ENCODE measurements at regions not wholly inside any gene's neighbourhood (a gene's known extent, or its start where the extent isn't known, plus 50 kb on each side); places are given as distances from the start of the nearest gene placed in this dataset.

DNA sequence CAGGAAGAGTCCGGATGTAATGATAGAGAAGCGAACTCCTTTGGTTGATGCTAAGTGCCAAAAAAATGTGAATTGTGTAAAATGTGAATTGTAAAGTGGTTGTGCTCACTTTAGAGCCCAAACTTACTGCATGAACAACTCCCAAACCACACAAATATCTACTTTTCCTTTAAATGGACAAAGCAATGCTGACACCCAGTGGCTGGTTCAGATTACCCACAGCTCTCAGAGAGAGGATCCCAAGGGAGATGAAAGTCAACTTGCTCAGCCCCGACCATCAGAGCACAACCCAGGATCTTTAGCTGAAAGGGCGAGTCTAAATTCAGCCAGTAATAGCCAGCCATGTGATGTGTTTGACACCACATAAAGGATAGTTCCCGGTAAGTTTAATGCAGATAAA is 133.7 kb downstream of the NMUR2 start:
- TF ChIP-seq, protein P1, sequence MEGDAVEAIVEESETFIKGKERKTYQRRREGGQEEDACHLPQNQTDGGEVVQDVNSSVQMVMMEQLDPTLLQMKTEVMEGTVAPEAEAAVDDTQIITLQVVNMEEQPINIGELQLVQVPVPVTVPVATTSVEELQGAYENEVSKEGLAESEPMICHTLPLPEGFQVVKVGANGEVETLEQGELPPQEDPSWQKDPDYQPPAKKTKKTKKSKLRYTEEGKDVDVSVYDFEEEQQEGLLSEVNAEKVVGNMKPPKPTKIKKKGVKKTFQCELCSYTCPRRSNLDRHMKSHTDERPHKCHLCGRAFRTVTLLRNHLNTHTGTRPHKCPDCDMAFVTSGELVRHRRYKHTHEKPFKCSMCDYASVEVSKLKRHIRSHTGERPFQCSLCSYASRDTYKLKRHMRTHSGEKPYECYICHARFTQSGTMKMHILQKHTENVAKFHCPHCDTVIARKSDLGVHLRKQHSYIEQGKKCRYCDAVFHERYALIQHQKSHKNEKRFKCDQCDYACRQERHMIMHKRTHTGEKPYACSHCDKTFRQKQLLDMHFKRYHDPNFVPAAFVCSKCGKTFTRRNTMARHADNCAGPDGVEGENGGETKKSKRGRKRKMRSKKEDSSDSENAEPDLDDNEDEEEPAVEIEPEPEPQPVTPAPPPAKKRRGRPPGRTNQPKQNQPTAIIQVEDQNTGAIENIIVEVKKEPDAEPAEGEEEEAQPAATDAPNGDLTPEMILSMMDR (IDR thresholded peaks at IDR 0.05) = no peak
- no peak for ATAC-seq
- no peak for DNase-seq
- no peaks in the 10 kb centered on the region for H3K36me3 ChIP-seq (ENCODE audit: low read depth)
- no peaks in the 10 kb centered on the region for H3K9me3 ChIP-seq
- no peaks in the 10 kb centered on the region for H3K4me1 ChIP-seq (ENCODE audit: low read depth)
- H3K4me3 ChIP-seq = no peak overlapping the region
- intact Hi-C loops (cut with DNase I, micrococcal nuclease) = no loop called here

DNA sequence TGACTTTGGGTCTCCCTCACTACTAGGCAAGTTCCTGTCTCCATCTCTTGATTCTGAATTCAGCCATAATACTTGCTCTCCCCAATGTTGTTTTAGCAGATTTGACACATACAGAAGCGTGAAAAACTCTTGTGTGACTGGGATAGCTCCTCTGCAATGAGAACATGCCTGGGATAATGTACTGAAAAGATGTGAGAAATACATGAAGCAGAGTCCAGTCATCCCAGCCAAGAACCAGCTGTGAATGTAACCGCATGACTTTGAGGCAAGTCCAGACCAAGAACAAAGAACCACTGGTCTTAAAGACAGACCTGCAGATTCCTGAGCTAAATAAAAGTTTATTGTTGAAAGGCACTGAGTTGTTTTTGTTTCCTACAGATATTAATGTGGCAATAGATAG is 135.0 kb downstream of the NMUR2 start:
- DNase-seq = no peak
- Histone ChIP-seq H3K36me3 (ENCODE audit: low read depth) (no peaks in the 10 kb centered on the region), H3K4me1 (ENCODE audit: low read depth) (no peaks in the 10 kb centered on the region), H3K9me3 (no peaks in the 10 kb centered on the region), H3K4me3 (no peak overlapping the region)
- no peak for ATAC-seq
- TF ChIP-seq, protein P1 (IDR thresholded peaks at IDR 0.05) = no peak
- intact Hi-C loops (cut with DNase I, micrococcal nuclease) = no loop called here

DNA sequence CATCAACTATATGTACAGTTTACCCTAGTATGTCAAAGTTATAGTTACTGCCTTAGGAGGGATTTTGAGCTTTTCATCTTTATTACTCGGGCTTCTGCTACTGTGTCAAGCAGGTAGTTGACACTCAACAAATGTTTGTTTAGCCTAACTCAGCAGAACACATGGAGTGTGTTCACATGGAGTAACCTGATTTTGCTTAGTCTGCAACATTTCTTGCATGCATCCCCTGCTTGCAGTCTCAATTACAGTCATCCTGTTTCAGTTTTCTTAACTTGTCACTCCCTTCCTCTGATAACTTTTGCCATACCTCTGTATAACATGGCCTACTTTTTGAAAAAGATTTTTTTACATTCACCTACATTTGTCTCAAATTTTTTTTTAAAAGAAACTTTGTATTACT is 135.5 kb downstream of the NMUR2 start:
- Histone ChIP-seq H3K9me3 (no peaks in the 10 kb centered on the region), H3K4me3 (no peak overlapping the region), H3K36me3 (ENCODE audit: low read depth) (no peaks in the 10 kb centered on the region), H3K4me1 (ENCODE audit: low read depth) (no peaks in the 10 kb centered on the region)
- intact Hi-C loops (cut with DNase I, micrococcal nuclease) = no loop called here
- DNase-seq (no peak), ATAC-seq (no peak)
- TF ChIP-seq, protein P1 (IDR thresholded peaks at IDR 0.05) = no peak

DNA sequence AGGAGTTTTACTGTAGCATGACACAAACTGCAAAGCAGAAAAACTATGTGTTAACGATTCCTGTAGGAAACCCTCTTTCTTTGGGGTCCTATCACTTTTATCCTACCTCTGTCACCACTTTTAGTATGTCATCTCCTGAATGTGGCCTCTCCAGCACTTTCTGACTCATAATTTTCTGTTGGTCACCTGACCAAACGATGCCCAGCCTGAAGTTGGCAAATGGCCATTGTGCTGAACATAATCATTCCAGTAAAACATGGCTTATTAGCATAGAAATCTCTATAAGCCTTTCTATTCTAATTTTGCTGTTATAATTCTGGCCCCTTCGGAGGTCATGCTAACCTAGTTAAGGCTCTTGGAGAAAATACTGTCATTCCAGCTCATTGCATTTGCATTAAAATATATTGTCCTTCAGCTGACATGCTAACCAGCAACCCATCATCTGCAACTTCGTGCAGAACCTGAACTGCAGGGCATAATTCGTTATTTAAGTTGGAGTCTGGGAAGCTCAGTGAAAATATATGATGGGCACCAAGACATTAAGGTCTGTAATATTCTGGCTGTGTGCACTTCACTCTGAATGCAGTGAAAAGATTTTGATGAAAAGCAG is 140.3 kb downstream of the NMUR2 start:
- no peak for DNase-seq
- H3K4me3 ChIP-seq = no peak overlapping the region
- no peaks in the 10 kb centered on the region for H3K36me3 ChIP-seq (ENCODE audit: low read depth)
- ATAC-seq = no peak
- intact Hi-C loops (cut with DNase I, micrococcal nuclease) = no loop called here
- TF ChIP-seq, protein P1 (IDR thresholded peaks at IDR 0.05) = no peak
- H3K9me3 ChIP-seq = no peaks in the 10 kb centered on the region
- H3K4me1 ChIP-seq (ENCODE audit: low read depth) = no peaks in the 10 kb centered on the region

DNA sequence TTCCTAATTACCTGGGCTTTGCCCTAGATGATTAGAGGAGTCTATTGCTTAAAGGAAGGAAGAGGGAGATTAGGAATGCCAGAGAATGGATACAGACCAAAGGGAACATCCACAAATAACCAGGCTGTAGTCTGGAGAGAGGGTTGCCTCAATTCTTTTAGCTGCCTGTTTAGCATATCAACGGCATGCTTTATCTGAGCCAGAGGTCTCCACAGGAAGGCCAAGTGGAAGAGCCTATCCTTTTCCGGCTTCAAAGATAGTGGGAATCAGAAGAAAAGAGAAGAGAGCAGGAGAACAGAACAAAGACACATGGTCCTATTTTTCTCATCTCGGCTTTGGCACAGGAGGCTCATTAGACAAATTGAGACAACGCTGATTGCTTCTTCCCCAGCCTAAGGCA is 142.4 kb downstream of the NMUR2 start:
- no peak for DNase-seq
- H3K36me3 ChIP-seq (ENCODE audit: low read depth) = no peaks in the 10 kb centered on the region
- TF ChIP-seq, protein P1 (IDR thresholded peaks at IDR 0.05) = no peak
- no peak for ATAC-seq
- H3K4me1 ChIP-seq (ENCODE audit: low read depth) = no peaks in the 10 kb centered on the region
- no peak overlapping the region for H3K4me3 ChIP-seq
- no peaks in the 10 kb centered on the region for H3K9me3 ChIP-seq
- intact Hi-C loops (cut with DNase I, micrococcal nuclease) = no loop called here

DNA sequence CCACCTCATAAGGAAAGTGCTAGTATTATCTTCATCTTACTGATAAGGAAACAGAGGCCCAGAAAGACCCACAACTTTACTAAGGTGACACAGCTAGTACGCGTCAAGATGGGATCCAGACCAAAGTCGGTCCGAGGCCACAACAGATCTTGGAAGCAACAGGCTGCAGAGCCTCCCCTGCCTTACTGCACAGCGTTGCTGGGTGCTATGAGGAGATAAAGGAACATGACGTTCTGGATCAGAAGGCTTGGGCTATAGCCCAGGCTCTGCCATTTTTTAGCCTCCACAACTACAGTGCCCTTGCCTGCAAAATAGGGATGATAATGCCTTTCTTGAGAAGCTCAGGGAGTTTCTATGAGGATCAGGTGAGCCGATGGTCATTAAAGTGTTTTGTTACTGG is 144.1 kb downstream of the NMUR2 start:
- Histone ChIP-seq H3K4me1 (ENCODE audit: low read depth) (no peaks in the 10 kb centered on the region), H3K4me3 (no peak overlapping the region), H3K36me3 (ENCODE audit: low read depth) (no peaks in the 10 kb centered on the region), H3K9me3 (no peaks in the 10 kb centered on the region)
- DNase-seq = no peak
- no peak for ATAC-seq
- TF ChIP-seq, protein P1 (IDR thresholded peaks at IDR 0.05) = no peak
- intact Hi-C loops (cut with DNase I, micrococcal nuclease) = no loop called here
